HCT116 (cell line): ENCODE measurements at regions not wholly inside any gene's neighbourhood (a gene's known extent, or its start where the extent isn't known, plus 50 kb on each side); places are given as distances from the start of the nearest gene placed in this dataset.

Source experiments
- ATAC-seq: fragments of 200-7000 bp; cut with Tn5 transposase; 2 replicates; pipeline ENCODE4 v1.9.1; 2020; ENCODE audit warnings: mild to moderate bottlenecking, moderate library complexity
- BruUV-seq: library from RNA; stranded (reverse); fragments of 400-500 nt; replicated peaks from 2 replicates; lab custom pipeline; 2021; lab: Mats Ljungman, UMichigan
- CTCF ChIA-PET: fragments of 300-600 bp; sonication (Branson Sonifier 250); formaldehyde crosslinking; loops from one replicate; lab custom pipeline; 2021; ENCODE audit warnings: antibody characterized with exemption; lab: Charles Lee
- POLR2A ChIA-PET: fragments of 300-600, 350-600 bp; sonication (Branson Sonifier 250); formaldehyde crosslinking; loops from one replicate; lab custom pipeline; 2021; ENCODE audit warnings: antibody characterized with exemption; lab: Charles Lee
- RAD21 ChIA-PET, 2 experiments: fragments of 300-600 bp; sonication (Branson Sonifier 250); formaldehyde crosslinking; loops; one replicate each; lab custom pipeline; 2023; ENCODE audit warnings: low total read pairs in 2 of 2; ENCODE audit not compliant: uncharacterized antibody in 2 of 2, unreplicated experiment in 2 of 2, low non-redundant PET in 1 of 2; lab: Charles Lee
- DNase-seq: peaks from one replicate; pipeline ENCODE4 v3.0.0-alpha.2; 2010; ENCODE audit warnings: low read depth, low spot score
- H2AFZ ChIP-seq: fragments of 200-600 bp; shearing (Covaris generic), sonication (generic); 2 replicates; pipeline ENCODE4 v1.6.1; 2017; ENCODE audit warnings: low read depth, mixed run types, mixed read lengths, antibody characterized with exemption, low read length; ENCODE audit not compliant: poor library complexity, severe bottlenecking
- H3K27ac ChIP-seq: 2 replicates; pipeline ENCODE4 v1.5.1; 2012; ENCODE audit warnings: low read depth, low read length
- H3K27me3 ChIP-seq: fragments of 200-600 bp; sonication (generic); 2 replicates; pipeline ENCODE4 v1.6.1; 2016; ENCODE audit warnings: mixed run types, low read length, mixed read lengths; ENCODE audit not compliant: insufficient read depth
- H3K36me3 ChIP-seq, 2 experiments: fragments of 200-500 bp in 1 of 2; fragments of 200-600 bp in 1 of 2; sonication (Bioruptor generic) in 1 of 2; sonication (generic) in 1 of 2; 2 replicates each; pipeline versions ENCODE4 v1.5.1 to v1.6.1; 2014 to 2016; ENCODE audit warnings: low read length in 2 of 2, inconsistent platforms in 1 of 2, mixed read lengths in 1 of 2, mixed run types in 1 of 2; ENCODE audit not compliant: insufficient read depth in 2 of 2, control insufficient read depth in 1 of 2
- H3K4me1 ChIP-seq, 2 experiments: fragments of 200-600 bp in 1 of 2; sonication (generic) in 1 of 2; 2 replicates each; pipeline versions ENCODE4 v1.5.1 to v1.6.1; 2012 to 2017; ENCODE audit warnings: low read length in 2 of 2, inconsistent platforms in 1 of 2, mild to moderate bottlenecking in 1 of 2, mixed read lengths in 1 of 2, mixed run types in 1 of 2, moderate library complexity in 1 of 2; ENCODE audit not compliant: insufficient read depth in 2 of 2, control insufficient read depth in 1 of 2
- H3K4me2 ChIP-seq: fragments of 200-600 bp; sonication (generic); 2 replicates; pipeline ENCODE4 v1.6.1; 2017; ENCODE audit warnings: mixed run types, low read length, mixed read lengths
- H3K4me3 ChIP-seq, 2 experiments: fragments of 200-600 bp in 1 of 2; sonication (generic) in 1 of 2; replicated peaks in 1 of 2; 2 replicates each; pipeline ENCODE4 v1.5.1; 2011 to 2016; ENCODE audit warnings: low read length in 2 of 2, control low read depth in 1 of 2, low read depth in 1 of 2, mild to moderate bottlenecking in 1 of 2, mixed read lengths in 1 of 2, mixed run types in 1 of 2
- H3K79me2 ChIP-seq: fragments of 200-600 bp; sonication (generic); 2 replicates; pipeline ENCODE4 v1.6.1; 2017; ENCODE audit warnings: mild to moderate bottlenecking, mixed run types, low read length, moderate library complexity, mixed read lengths; ENCODE audit not compliant: insufficient read depth
- H3K9ac ChIP-seq: fragments of 200-600 bp; sonication (generic); 2 replicates; pipeline ENCODE4 v1.6.1; 2016; ENCODE audit warnings: low read length, mixed read lengths
- H3K9me2 ChIP-seq: fragments of 200-600 bp; sonication (generic), shearing (Covaris generic); 2 replicates; pipeline ENCODE4 v1.6.1; 2017; ENCODE audit warnings: mixed run types, mild to moderate bottlenecking, moderate library complexity; ENCODE audit not compliant: insufficient read depth
- H3K9me3 ChIP-seq, 2 experiments: fragments of 200-500 bp in 1 of 2; fragments of 200-600 bp in 1 of 2; sonication (Bioruptor generic) in 1 of 2; sonication (generic) in 1 of 2; 2 replicates each; pipeline ENCODE4 v1.6.1; 2014 to 2017; ENCODE audit warnings: low read length in 2 of 2, mixed read lengths in 2 of 2, inconsistent platforms in 1 of 2, low read depth in 1 of 2, mild to moderate bottlenecking in 1 of 2, mixed run types in 1 of 2, moderate library complexity in 1 of 2; ENCODE audit not compliant: control insufficient read depth in 1 of 2, insufficient read depth in 1 of 2
- H4K20me1 ChIP-seq: fragments of 200-600 bp; sonication (generic), shearing (Covaris generic); 2 replicates; pipeline ENCODE4 v1.6.1; 2017; ENCODE audit warnings: mixed run types, mild to moderate bottlenecking, moderate library complexity; ENCODE audit not compliant: insufficient read depth
- CTCF ChIP-seq, 3 experiments: fragments of 200-600 bp in 1 of 3; sonication (generic) in 1 of 3; IDR thresholded peaks in 2 of 3; conservative IDR thresholded peaks in 1 of 3; 2 replicates each; pipeline ENCODE4 v1.5.1; 2012 to 2017; ENCODE audit warnings: low read depth in 2 of 3, low read length in 2 of 3, antibody characterized with exemption in 1 of 3, borderline replicate concordance in 1 of 3, control low read depth in 1 of 3, mild to moderate bottlenecking in 1 of 3, mixed read lengths in 1 of 3, mixed run types in 1 of 3, moderate library complexity in 1 of 3; ENCODE audit not compliant: insufficient read depth in 1 of 3
- ELF1 ChIP-seq: IDR thresholded peaks from 2 replicates; pipeline ENCODE4 v1.6.1; 2012; ENCODE audit warnings: low read depth, borderline replicate concordance
- POLR2A ChIP-seq: IDR thresholded peaks from 2 replicates; pipeline ENCODE4 v1.7.0; 2011; ENCODE audit warnings: borderline replicate concordance; ENCODE audit not compliant: insufficient read depth, insufficient read length; ENCODE audit errors: extremely low read depth
- POLR2AphosphoS5 ChIP-seq: IDR thresholded peaks from 2 replicates; pipeline ENCODE4 v1.6.1; 2011; ENCODE audit warnings: mild to moderate bottlenecking, low read depth, low read length, moderate library complexity
- SP1 ChIP-seq: IDR thresholded peaks from 2 replicates; pipeline ENCODE4 v1.6.1; 2012; ENCODE audit warnings: low read depth
- YY1 ChIP-seq: IDR thresholded peaks from 2 replicates; pipeline ENCODE4 v1.6.1; 2011; ENCODE audit warnings: low read length, low read depth, moderate library complexity, mild to moderate bottlenecking; ENCODE audit not compliant: insufficient replicate concordance; ENCODE audit errors: extremely low read depth
- ZFX ChIP-seq: fragments of 450-650 bp; IDR thresholded peaks from 2 replicates; pipeline ENCODE4 v1.6.1; 2017
- ZNF274 ChIP-seq: fragments of 200-500 bp; sonication (Bioruptor generic); IDR thresholded peaks from 2 replicates; pipeline ENCODE4 v1.6.1; 2014; ENCODE audit warnings: mild to moderate bottlenecking, low read depth, low read length, inconsistent platforms
- intact Hi-C: fragments of 100-400 bp; cut with micrococcal nuclease; formaldehyde crosslinking; loops from 2 replicates; pipeline ENCODE4 v1.10.0; 2022

GRCh38 chr20:40525351-40525750 lies 163.7 kb downstream of the MAFB start:
- RAD21 ChIA-PET = no interaction called here
- no peak for TF ChIP-seq YY1
- no peak for TF ChIP-seq ELF1
- no peak for TF ChIP-seq SP1
- TF ChIP-seq POLR2A = no peak
- Histone ChIP-seq H3K27ac (no peak overlapping the region), H3K9me2 (no peaks in the 10 kb centered on the region), H3K36me3 (no peaks in the 10 kb centered on the region), H3K9me3 (no peaks in the 10 kb centered on the region; a peak in 1 of 4 replicates), H3K9ac (no peak overlapping the region), H4K20me1 (no peaks in the 10 kb centered on the region), H3K79me2 (no peaks in the 10 kb centered on the region), H3K27me3 (no peaks in the 10 kb centered on the region), H2AFZ (no peak overlapping the region), H3K4me1 (no peaks in the 10 kb centered on the region), H3K4me2 (no peak overlapping the region), H3K4me3 (no peak overlapping the region)
- BruUV-seq = no TSS peak
- intact Hi-C loops = no loop called here
- ATAC-seq (no peak), DNase-seq (no peak)
- CTCF ChIA-PET = no interaction called here
- POLR2A ChIA-PET = no interaction called here

- no TSS peak for BruUV-seq
- CTCF ChIA-PET = no interaction called here
- Histone ChIP-seq H3K4me2 (no peak overlapping the region), H3K27ac (no peak overlapping the region), H3K9me2 (no peaks in the 10 kb centered on the region), H3K9me3 (no peaks in the 10 kb centered on the region), H2AFZ (no peak overlapping the region), H3K4me1 (no peaks in the 10 kb centered on the region), H3K27me3 (peaks cover 3% of the 10 kb centered on the region; the same call in 1 of the 2 replicates), H3K79me2 (no peaks in the 10 kb centered on the region), H3K36me3 (no peaks in the 10 kb centered on the region), H3K9ac (no peak overlapping the region), H4K20me1 (no peaks in the 10 kb centered on the region), H3K4me3 (no peak overlapping the region)
- TF ChIP-seq ZNF274 (no peak), CTCF (IDR thresholded peaks at IDR 0.05 in 2 of 3, conservative IDR thresholded peaks at IDR 0.05 in 1 of 3; ENCODE audit: borderline replicate concordance in 1 of 3, insufficient read depth in 1 of 3, low read depth in 2 of 3, low read length in 2 of 3) (no peak), POLR2AphosphoS5 (no peak), ZFX (no peak)
- POLR2A ChIA-PET = no interaction called here
- ATAC-seq (no peak), DNase-seq (no peak)
- intact Hi-C loops = no loop called here
- RAD21 ChIA-PET = no interaction called here
These were observed 165.0 kb downstream of the MAFB start for GRCh38 chr20:40524071-40524470.
